GM23248 (cell line): ENCODE measurements at regions not wholly inside any gene's neighbourhood (a gene's known extent, or its start where the extent isn't known, plus 50 kb on each side); places are given as distances from the start of the nearest gene placed in this dataset.

Experiments used
- DNase-seq: peaks from one replicate; pipeline ENCODE4 v3.0.0-alpha.2; 2015
- H2AFZ ChIP-seq: fragments of 200-600 bp; sonication (generic); 2 replicates; pipeline ENCODE4 v1.6.1; 2016; ENCODE audit warnings: antibody characterized with exemption
- H3F3A ChIP-seq: fragments of 200-600 bp; sonication (generic); 2 replicates; pipeline ENCODE4 v1.6.1; 2016; ENCODE audit warnings: mild to moderate bottlenecking, antibody characterized with exemption, mixed run types; ENCODE audit not compliant: insufficient read depth
- H3K27ac ChIP-seq: fragments of 200-600 bp; sonication (generic); 2 replicates; pipeline ENCODE4 v1.5.1; 2016; ENCODE audit warnings: mild to moderate bottlenecking
- H3K27me3 ChIP-seq: fragments of 200-600 bp; sonication (generic); replicated peaks from 2 replicates; pipeline ENCODE4 v1.6.1; 2016; ENCODE audit warnings: mild to moderate bottlenecking; ENCODE audit not compliant: insufficient read depth
- H3K36me3 ChIP-seq: fragments of 200-600 bp; sonication (generic); 2 replicates; pipeline ENCODE4 v1.6.1; 2016; ENCODE audit warnings: low read depth, mild to moderate bottlenecking
- H3K4me1 ChIP-seq: fragments of 200-600 bp; sonication (generic); 2 replicates; pipeline ENCODE4 v1.6.1; 2016; ENCODE audit warnings: mild to moderate bottlenecking; ENCODE audit not compliant: insufficient read depth
- H3K4me2 ChIP-seq: fragments of 200-600 bp; sonication (generic); one replicate; pipeline ENCODE4 v1.6.1; 2016; ENCODE audit warnings: mild to moderate bottlenecking; ENCODE audit not compliant: unreplicated experiment
- H3K4me3 ChIP-seq: fragments of 200-600 bp; sonication (generic); 2 replicates; pipeline ENCODE4 v1.5.1; 2016; ENCODE audit warnings: mild to moderate bottlenecking
- H3K79me2 ChIP-seq: fragments of 200-600 bp; sonication (generic); 2 replicates; pipeline ENCODE4 v1.6.1; 2016; ENCODE audit warnings: mild to moderate bottlenecking; ENCODE audit not compliant: insufficient read depth
- H3K9ac ChIP-seq: fragments of 200-600 bp; sonication (generic); 2 replicates; pipeline ENCODE4 v1.6.1; 2016; ENCODE audit warnings: mild to moderate bottlenecking
- H3K9me2 ChIP-seq: fragments of 200-600 bp; sonication (generic); 2 replicates; pipeline ENCODE4 v1.6.1; 2016; ENCODE audit warnings: mixed run types, mild to moderate bottlenecking, moderate library complexity; ENCODE audit not compliant: insufficient read depth
- H3K9me3 ChIP-seq: fragments of 200-600 bp; sonication (generic); one replicate; pipeline ENCODE4 v1.6.1; 2017; ENCODE audit warnings: low read depth
- H4K20me1 ChIP-seq: fragments of 200-600 bp; sonication (generic); 2 replicates; pipeline ENCODE4 v1.6.0; 2016; ENCODE audit not compliant: insufficient read depth
- EZH2 ChIP-seq: fragments of 200-600 bp; sonication (generic); IDR thresholded peaks from 2 replicates; pipeline ENCODE4 v1.6.1; 2018; ENCODE audit warnings: antibody characterized with exemption, mild to moderate bottlenecking; ENCODE audit not compliant: insufficient read depth, poor library complexity, severe bottlenecking
- EZH2phosphoT487 ChIP-seq: fragments of 200-600 bp; sonication (generic); IDR thresholded peaks from 2 replicates; pipeline ENCODE4 v1.6.1; 2018; ENCODE audit warnings: antibody characterized with exemption, moderate library complexity, mild to moderate bottlenecking, low read depth; ENCODE audit not compliant: insufficient read depth
- WGBS, 2 experiments: methylation state at CpG; one replicate each; pipeline ENCODE4 v1.1.6; 2015 to 2017; ENCODE audit warnings: low lambda C conversion rate in 2 of 2, low coverage in 1 of 2; ENCODE audit errors: missing lambda C conversion rate in 2 of 2; 5-methylcytosine and 5-hydroxymethylcytosine counted together
- in situ Hi-C: fragments of 300-500 bp; cut with MboI; formaldehyde crosslinking; loops from 2 replicates; pipeline ENCODE4 v1.15.0; 2020

DNA sequence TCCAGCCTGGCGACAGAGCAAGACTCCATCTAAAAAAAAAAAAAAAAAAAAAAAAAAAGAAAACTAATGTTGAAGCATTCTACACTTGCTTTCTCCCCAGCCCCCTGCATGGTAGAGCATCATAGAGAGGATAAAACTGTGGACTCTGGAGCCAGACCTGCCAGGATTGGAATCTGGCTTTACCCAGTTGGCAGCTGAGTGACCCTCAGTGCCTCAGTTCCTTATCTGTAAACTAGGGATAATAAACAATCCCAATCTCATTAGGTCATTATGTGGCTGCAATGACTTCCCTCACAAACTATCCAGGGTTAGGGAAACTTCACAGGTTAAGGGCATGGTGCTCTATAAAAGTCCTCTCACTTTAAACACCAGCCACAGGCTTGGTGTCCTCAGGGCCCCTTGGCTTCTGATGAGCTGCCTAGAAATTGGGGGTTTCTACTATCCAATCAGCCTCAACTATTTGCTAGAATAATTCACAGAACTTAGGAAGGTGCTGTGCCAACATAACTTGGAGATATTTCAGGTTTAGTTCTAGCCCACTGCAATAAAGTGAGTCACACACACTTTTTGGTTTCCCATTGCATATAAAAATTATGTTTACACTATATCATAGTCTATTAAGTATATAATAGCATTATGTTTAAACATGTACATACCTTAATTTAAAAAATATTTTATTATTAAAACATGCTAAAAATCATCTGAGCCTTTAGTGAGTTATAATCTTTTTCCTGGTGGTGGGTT lies 180.5 kb upstream of the B3GALT2 start:
- Histone ChIP-seq H3K9me3 (no peaks in the 10 kb centered on the region), H4K20me1 (no peaks in the 10 kb centered on the region), H3K36me3 (no peaks in the 10 kb centered on the region), H3K9ac (no peak overlapping the region), H3K79me2 (no peaks in the 10 kb centered on the region), H3F3A (no peaks in the 10 kb centered on the region), H3K4me3 (no peak overlapping the region), H3K27ac (no peak overlapping the region), H3K4me1 (no peaks in the 10 kb centered on the region), H3K9me2 (no peaks in the 10 kb centered on the region), H3K27me3 (no peaks in the 10 kb centered on the region), H3K4me2 (no peak overlapping the region), H2AFZ (no peak overlapping the region)
- no peak for DNase-seq
- in situ Hi-C loops, result no loop called here
- 60 to 69% methylated on average over 1 of the region's 1 CpG for WGBS, 2 experiments
- TF ChIP-seq EZH2 (no peak), EZH2phosphoT487 (no peak)

DNA sequence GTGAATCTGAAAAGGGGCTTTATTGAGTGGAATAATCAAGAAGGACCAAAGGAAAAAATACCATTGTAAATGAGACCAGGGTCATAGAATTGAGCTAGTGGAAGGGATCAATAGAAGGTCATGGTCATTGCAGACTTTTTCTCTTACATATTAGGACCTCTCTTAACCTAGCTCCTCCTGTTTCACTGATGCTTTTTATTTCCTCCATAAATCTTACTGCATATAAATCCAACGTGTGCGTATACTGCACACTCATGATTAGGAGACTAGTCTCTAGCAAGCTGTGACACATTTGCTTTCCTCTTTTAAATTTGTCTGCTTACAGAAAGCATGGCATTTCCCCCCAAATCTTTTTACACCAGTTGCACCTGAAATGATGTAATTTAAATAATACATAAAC lies 179.6 kb upstream of the B3GALT2 start:
- Histone ChIP-seq H3K27ac (no peak overlapping the region), H3K9me3 (no peaks in the 10 kb centered on the region), H3K4me1 (no peaks in the 10 kb centered on the region), H3K79me2 (no peaks in the 10 kb centered on the region), H3K4me3 (no peak overlapping the region), H3K9me2 (no peaks in the 10 kb centered on the region), H3K4me2 (no peak overlapping the region), H4K20me1 (no peaks in the 10 kb centered on the region), H3K9ac (no peak overlapping the region), H3K36me3 (no peaks in the 10 kb centered on the region), H2AFZ (no peak overlapping the region), H3K27me3 (no peaks in the 10 kb centered on the region), H3F3A (no peaks in the 10 kb centered on the region)
- DNase-seq, result no peak
- in situ Hi-C loops, result no loop called here
- 38 to 41% methylated on average over 2 of the region's 2 CpGs for WGBS, 2 experiments
- TF ChIP-seq EZH2phosphoT487, result no peak
- no peak for TF ChIP-seq EZH2

DNA sequence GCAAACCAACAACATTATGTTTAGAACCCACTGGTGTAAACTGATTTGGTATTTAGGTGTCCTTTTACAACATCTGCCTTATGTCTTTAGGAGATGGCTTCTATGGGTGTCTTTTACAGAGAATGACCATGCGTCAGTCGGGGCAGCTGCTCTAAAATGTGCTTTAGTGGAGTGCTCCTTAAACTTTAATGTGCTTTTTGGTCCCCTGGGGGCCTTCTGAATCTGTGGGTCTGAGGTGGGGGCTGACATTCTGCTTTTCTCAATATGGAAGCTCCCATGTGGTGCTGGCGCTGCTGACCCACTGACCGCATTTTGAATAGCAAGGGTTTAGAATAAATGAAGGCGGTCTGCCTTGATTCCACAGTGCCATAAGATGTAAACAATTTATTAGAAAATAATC lies 173.2 kb upstream of the B3GALT2 start:
- DNase-seq, result no peak
- Histone ChIP-seq H3K4me1 (peaks cover 6% of the 10 kb centered on the region), H3K79me2 (no peaks in the 10 kb centered on the region), H3K4me2 (no peak overlapping the region), H2AFZ (no peak overlapping the region), H4K20me1 (no peaks in the 10 kb centered on the region), H3K9ac (no peak overlapping the region), H3K27ac (no peak overlapping the region), H3K9me3 (no peaks in the 10 kb centered on the region), H3K4me3 (no peak overlapping the region), H3K9me2 (no peaks in the 10 kb centered on the region), H3K27me3 (no peaks in the 10 kb centered on the region), H3F3A (no peaks in the 10 kb centered on the region), H3K36me3 (no peaks in the 10 kb centered on the region)
- 89 to 96% methylated on average over 5 of the region's 5 CpGs for WGBS, 2 experiments
- no peak for TF ChIP-seq EZH2
- no peak for TF ChIP-seq EZH2phosphoT487
- in situ Hi-C loops, result no loop called here

DNA sequence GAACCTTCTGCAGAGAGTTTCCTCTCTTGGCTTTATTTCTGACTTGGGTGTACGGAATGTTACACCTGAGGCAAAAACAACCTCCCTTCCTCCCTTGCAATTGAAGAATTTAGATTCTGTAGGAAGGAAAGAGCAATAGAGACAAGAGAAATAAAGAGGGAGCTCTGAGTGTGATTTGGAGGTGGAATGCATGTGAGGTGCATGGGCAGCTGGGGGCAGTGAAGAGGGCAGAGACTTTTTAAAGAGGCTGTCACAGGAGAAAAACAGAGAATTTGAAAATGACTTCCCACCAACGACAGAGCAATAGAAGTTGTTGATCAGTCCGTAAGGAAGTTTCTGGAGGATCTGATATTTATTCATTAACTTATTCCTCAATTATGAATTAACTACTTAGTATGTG lies 172.0 kb upstream of the B3GALT2 start:
- Histone ChIP-seq H3K9ac (no peak overlapping the region), H3K27me3 (no peaks in the 10 kb centered on the region), H3K79me2 (no peaks in the 10 kb centered on the region), H4K20me1 (no peaks in the 10 kb centered on the region), H3K27ac (no peak overlapping the region), H3K9me2 (no peaks in the 10 kb centered on the region), H3K4me1 (peaks cover 6% of the 10 kb centered on the region), H3K9me3 (no peaks in the 10 kb centered on the region), H3K36me3 (no peaks in the 10 kb centered on the region), H3F3A (no peaks in the 10 kb centered on the region), H3K4me3 (no peak overlapping the region), H2AFZ (no peak overlapping the region), H3K4me2 (no peak overlapping the region)
- in situ Hi-C loops, result no loop called here
- TF ChIP-seq EZH2phosphoT487 (no peak), EZH2 (no peak)
- no peak for DNase-seq
- WGBS, 2 experiments, result 71 to 81% methylated on average over 3 of the region's 3 CpGs
